Stomach (tissue), 4 donors: ENCODE measurements at regions not wholly inside any gene's neighbourhood (a gene's known extent, or its start where the extent isn't known, plus 50 kb on each side); places are given as distances from the start of the nearest gene placed in this dataset.

Experiments used
- POLR2AphosphoS5 ChIP-seq, 3 donors: sonication (generic); formaldehyde crosslinking; IDR thresholded peaks; one replicate each; pipeline ENCODE4 v1.6.1; 2016; ENCODE audit warnings: antibody characterized with exemption in 3 of 3
- TF ChIP-seq, protein P1 (sequence below), 7 experiments: fragments of 450-650 bp in 4 of 7; fragments of 200-600 bp in 3 of 7; sonication (generic) in 3 of 7; IDR thresholded peaks; one replicate each; pipeline ENCODE4 v1.5.1; 2016 to 2019; ENCODE audit warnings: antibody characterized with exemption in 7 of 7, control low read depth in 2 of 7, mild to moderate bottlenecking in 1 of 7

DNA sequence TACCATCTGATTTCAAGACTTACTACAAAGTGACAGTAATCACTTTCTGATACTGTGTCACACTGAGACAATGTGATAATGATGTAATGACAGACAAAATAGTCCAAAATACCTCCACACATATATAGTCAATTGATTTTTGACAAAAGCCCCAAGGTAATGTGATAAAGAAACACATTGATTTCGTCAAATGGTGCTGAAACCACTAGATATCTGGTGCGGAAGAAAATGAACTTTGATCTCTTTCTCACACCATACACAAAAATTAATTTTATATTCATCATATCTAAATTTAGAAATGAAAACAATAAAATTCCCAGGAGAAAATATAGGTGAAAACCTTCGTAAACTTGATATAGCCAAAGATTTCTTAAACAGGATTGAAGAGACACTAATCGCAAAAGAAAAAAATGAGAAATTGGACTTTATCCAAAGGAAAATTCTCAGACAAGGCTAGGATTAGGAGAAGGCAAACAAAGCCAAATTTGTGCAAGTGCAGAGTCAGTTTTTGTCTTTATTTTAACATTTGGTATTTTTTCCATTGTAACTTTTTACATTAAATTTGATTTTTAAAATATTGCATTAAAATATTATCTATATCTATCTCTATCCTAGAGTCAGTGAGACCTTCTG, 739.9 kb downstream of the DIAPH3 start:
- no peak for TF ChIP-seq POLR2AphosphoS5 (IDR thresholded peaks at IDR 0.05)
- TF ChIP-seq, protein P1, sequence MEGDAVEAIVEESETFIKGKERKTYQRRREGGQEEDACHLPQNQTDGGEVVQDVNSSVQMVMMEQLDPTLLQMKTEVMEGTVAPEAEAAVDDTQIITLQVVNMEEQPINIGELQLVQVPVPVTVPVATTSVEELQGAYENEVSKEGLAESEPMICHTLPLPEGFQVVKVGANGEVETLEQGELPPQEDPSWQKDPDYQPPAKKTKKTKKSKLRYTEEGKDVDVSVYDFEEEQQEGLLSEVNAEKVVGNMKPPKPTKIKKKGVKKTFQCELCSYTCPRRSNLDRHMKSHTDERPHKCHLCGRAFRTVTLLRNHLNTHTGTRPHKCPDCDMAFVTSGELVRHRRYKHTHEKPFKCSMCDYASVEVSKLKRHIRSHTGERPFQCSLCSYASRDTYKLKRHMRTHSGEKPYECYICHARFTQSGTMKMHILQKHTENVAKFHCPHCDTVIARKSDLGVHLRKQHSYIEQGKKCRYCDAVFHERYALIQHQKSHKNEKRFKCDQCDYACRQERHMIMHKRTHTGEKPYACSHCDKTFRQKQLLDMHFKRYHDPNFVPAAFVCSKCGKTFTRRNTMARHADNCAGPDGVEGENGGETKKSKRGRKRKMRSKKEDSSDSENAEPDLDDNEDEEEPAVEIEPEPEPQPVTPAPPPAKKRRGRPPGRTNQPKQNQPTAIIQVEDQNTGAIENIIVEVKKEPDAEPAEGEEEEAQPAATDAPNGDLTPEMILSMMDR (IDR thresholded peaks at IDR 0.05) = no peak
